ENCODE measurements at regions not wholly inside any gene's neighbourhood (a gene's known extent, or its start where the extent isn't known, plus 50 kb on each side); places are given as distances from the start of the nearest gene placed in this dataset.

GRCh38 chr13:80168089-80168850 lies 172.7 kb downstream of the SPRY2 start:
- Histone ChIP-seq H3K9me3 (no peaks in the 10 kb centered on the region), H3K4me1 (no peaks in the 10 kb centered on the region), H3K4me3 (no peak overlapping the region), H3K36me3 (replicated peaks in 1 of 2; ENCODE audit: insufficient read depth in 1 of 2, low read depth in 2 of 2) (no peaks in the 10 kb centered on the region), H3K27ac (peak overlapping the region in 1 of 4 donors; percentile 21), H3K27me3 (no peaks in the 10 kb centered on the region)
- peak in 1 of 4 donors; percentile 14 for DNase-seq
- WGBS, 2 donors, result 70 to 84% methylated on average over 3 of the region's 3 CpGs
- TF ChIP-seq CTCF (IDR thresholded peaks at IDR 0.05) (no peak), POLR2A (IDR thresholded peaks at IDR 0.05) (no peak)
- no peak for ATAC-seq
- intact Hi-C loops (cut with DNase I), result no loop called here

DNA sequence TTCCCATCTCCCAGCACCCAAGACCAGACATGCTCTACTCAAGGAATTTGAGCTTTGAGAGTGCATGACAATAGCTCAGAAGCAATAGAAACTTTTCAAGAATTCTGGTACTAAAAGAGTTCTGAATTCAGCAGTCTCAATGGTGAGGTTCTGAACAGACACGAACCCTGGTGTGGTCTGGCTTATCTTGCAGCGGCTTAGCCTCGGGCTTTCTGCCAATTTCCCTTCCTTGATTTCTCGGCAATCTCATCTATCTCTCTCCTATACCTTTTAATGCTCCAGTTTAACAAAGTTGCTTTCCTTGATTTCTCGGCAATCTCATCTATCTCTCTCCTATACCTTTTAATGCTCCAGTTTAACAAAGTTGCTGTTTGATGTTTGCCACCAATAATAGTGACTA lies 174.6 kb downstream of the SPRY2 start:
- no peak for ATAC-seq
- TF ChIP-seq POLR2A (IDR thresholded peaks at IDR 0.05), result no peak

DNA sequence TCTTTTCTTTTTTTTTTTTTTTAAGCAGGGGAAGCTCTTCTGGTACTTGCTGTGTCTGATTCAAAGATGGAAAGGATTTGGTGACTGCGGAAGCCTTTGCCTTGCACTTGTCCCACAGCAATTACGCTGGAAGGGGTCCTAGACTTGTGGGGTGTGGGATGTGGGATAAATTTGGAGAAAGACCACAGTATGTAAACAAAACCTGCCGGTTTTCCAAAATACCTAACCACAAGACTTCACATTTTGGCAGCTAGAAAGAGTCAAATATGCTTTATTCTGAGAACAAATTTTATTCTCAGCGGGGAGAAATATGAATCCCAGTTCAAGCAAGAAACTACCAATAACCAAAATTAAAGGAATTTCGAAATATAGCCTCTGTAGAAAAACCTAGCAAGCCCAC lies 176.5 kb downstream of the SPRY2 start:
- TF ChIP-seq CTCF (IDR thresholded peaks at IDR 0.05) (no peak), POLR2A (IDR thresholded peaks at IDR 0.05) (no peak)

More for the DNA sequence above, 174.6 kb downstream of the SPRY2 start:
- Histone ChIP-seq H3K4me1 (no peaks in the 10 kb centered on the region), H3K9me3 (no peaks in the 10 kb centered on the region), H3K36me3 (replicated peaks in 1 of 2; ENCODE audit: insufficient read depth in 1 of 2, low read depth in 2 of 2) (no peaks in the 10 kb centered on the region), H3K27ac (no peak overlapping the region), H3K4me3 (no peak overlapping the region), H3K27me3 (no peaks in the 10 kb centered on the region)
- peak in 1 of 4 donors; percentile 12 for DNase-seq
- intact Hi-C loops (cut with DNase I), result no loop called here
- 20 to 36% methylated on average over 5 of the region's 5 CpGs for WGBS, 2 donors

DNA sequence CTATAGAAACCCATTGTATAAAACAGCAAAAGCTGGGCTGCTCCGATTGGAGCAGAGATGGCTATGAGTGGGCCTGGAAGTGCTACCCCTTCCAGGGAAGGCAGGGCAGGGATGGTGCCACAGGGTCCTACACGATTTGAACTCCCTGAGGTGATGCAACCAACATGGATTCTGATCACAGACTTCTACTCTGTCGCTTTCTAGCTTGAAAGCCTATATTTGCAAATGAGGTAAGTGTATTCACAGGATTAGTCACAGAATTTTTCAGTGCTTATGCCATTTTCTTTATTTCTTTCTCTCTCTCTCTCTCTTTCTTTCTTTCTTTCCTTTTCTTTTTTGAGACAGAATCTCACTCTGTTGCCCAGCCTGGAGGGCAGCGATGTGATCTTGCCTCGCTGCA lies 179.0 kb downstream of the SPRY2 start:
- intact Hi-C loops (cut with DNase I), result no loop called here
- TF ChIP-seq CTCF (IDR thresholded peaks at IDR 0.05) (no peak), POLR2A (IDR thresholded peaks at IDR 0.05) (no peak)
- no peak for DNase-seq

More for the DNA sequence above, 176.5 kb downstream of the SPRY2 start:
- ATAC-seq (no peak), DNase-seq (no peak)
- Histone ChIP-seq H3K4me3 (no peak overlapping the region), H3K9me3 (no peaks in the 10 kb centered on the region), H3K27ac (no peak overlapping the region), H3K4me1 (no peaks in the 10 kb centered on the region), H3K27me3 (no peaks in the 10 kb centered on the region), H3K36me3 (replicated peaks in 1 of 2; ENCODE audit: insufficient read depth in 1 of 2, low read depth in 2 of 2) (no peaks in the 10 kb centered on the region)
- intact Hi-C loops (cut with DNase I), result no loop called here
- 69 to 75% methylated on average over 5 of the region's 5 CpGs for WGBS, 2 donors

GRCh38 chr13:80161219-80161618 lies 179.7 kb downstream of the SPRY2 start:
- no peaks in the 10 kb centered on the region for H3K9me3 ChIP-seq
- no peaks in the 10 kb centered on the region for H3K36me3 ChIP-seq (replicated peaks in 1 of 2; ENCODE audit: insufficient read depth in 1 of 2, low read depth in 2 of 2)
- no peak overlapping the region for H3K27ac ChIP-seq
- TF ChIP-seq CTCF (IDR thresholded peaks at IDR 0.05), result no peak
- no peak for TF ChIP-seq POLR2A (IDR thresholded peaks at IDR 0.05)
- H3K4me3 ChIP-seq, result no peak overlapping the region
- DNase-seq (no peak), ATAC-seq (no peak)
- no peaks in the 10 kb centered on the region for H3K27me3 ChIP-seq
- intact Hi-C loops (cut with DNase I), result no loop called here
- no peaks in the 10 kb centered on the region for H3K4me1 ChIP-seq
- WGBS, 2 donors, result 70 to 78% methylated on average over 2 of the region's 2 CpGs

More for the DNA sequence above, 179.0 kb downstream of the SPRY2 start:
- Histone ChIP-seq H3K27me3 (no peaks in the 10 kb centered on the region), H3K9me3 (no peaks in the 10 kb centered on the region), H3K36me3 (replicated peaks in 1 of 2; ENCODE audit: insufficient read depth in 1 of 2, low read depth in 2 of 2) (no peaks in the 10 kb centered on the region), H3K4me3 (no peak overlapping the region), H3K27ac (no peak overlapping the region), H3K4me1 (no peaks in the 10 kb centered on the region)
- no peak for ATAC-seq
- 79 to 81% methylated on average over 5 of the region's 5 CpGs for WGBS, 2 donors
